Liver (tissue), 8 donors: ENCODE measurements at regions not wholly inside any gene's neighbourhood (a gene's known extent, or its start where the extent isn't known, plus 50 kb on each side); places are given as distances from the start of the nearest gene placed in this dataset.

Source experiments
- DNase-seq: peaks from one replicate; pipeline ENCODE4 v3.0.0-alpha.2; 2017; ENCODE audit warnings: low spot score
- H3K27ac ChIP-seq, 2 donors: one replicate each; pipeline ENCODE4 v1.7.0; 2013; ENCODE audit warnings: inconsistent platforms in 2 of 2, low read length in 2 of 2, control low read depth in 1 of 2, low read depth in 1 of 2, mild to moderate bottlenecking in 1 of 2
- H3K27me3 ChIP-seq, 4 donors: one replicate each; pipeline versions ENCODE4 v1.6.1 to v1.7.0; 2013; ENCODE audit warnings: low read length in 3 of 4, inconsistent platforms in 1 of 4, mild to moderate bottlenecking in 1 of 4, moderate library complexity in 1 of 4; ENCODE audit not compliant: control insufficient read depth in 4 of 4, insufficient read depth in 4 of 4
- H3K36me3 ChIP-seq, 4 donors: one replicate each; pipeline versions ENCODE4 v1.6.1 to v1.7.0; 2013; ENCODE audit warnings: low read length in 3 of 4, mild to moderate bottlenecking in 3 of 4, low read depth in 1 of 4, moderate library complexity in 1 of 4; ENCODE audit not compliant: control insufficient read depth in 4 of 4, insufficient read depth in 3 of 4
- H3K4me1 ChIP-seq, 4 donors: one replicate each; pipeline versions ENCODE4 v1.6.1 to v1.7.0; 2013; ENCODE audit warnings: low read length in 3 of 4, mild to moderate bottlenecking in 3 of 4, moderate library complexity in 1 of 4; ENCODE audit not compliant: control insufficient read depth in 4 of 4, insufficient read depth in 4 of 4
- H3K4me3 ChIP-seq, 3 donors: one replicate each; pipeline versions ENCODE4 v1.6.1 to v1.7.0; 2013; ENCODE audit warnings: low read length in 3 of 3, control low read depth in 1 of 3, low read depth in 1 of 3, mild to moderate bottlenecking in 1 of 3
- H3K9ac ChIP-seq, 2 donors: one replicate each; pipeline ENCODE4 v1.7.0; 2013; ENCODE audit warnings: low read length in 2 of 2, mild to moderate bottlenecking in 2 of 2, moderate library complexity in 2 of 2, control low read depth in 1 of 2, low read depth in 1 of 2
- H3K9me3 ChIP-seq, 4 donors: one replicate each; pipeline versions ENCODE4 v1.6.1 to v1.7.0; 2013; ENCODE audit warnings: low read length in 3 of 4; ENCODE audit not compliant: control insufficient read depth in 4 of 4
- ATF3 ChIP-seq: IDR thresholded peaks from 2 replicates; pipeline ENCODE4 v1.6.1; 2016; ENCODE audit warnings: antibody characterized with exemption
- CTCF ChIP-seq: fragments of 150-350 bp; IDR thresholded peaks from 2 replicates; pipeline ENCODE4 v1.5.1; 2017; ENCODE audit warnings: improper control_type of control experiment, low read depth, low read length; ENCODE audit not compliant: missing input control
- FOXA1 ChIP-seq: IDR thresholded peaks from 2 replicates; pipeline ENCODE4 v1.6.1; 2016; ENCODE audit warnings: antibody characterized with exemption
- FOXA2 ChIP-seq: IDR thresholded peaks from 2 replicates; pipeline ENCODE4 v1.6.1; 2016; ENCODE audit warnings: antibody characterized with exemption
- GABPA ChIP-seq, 2 donors: IDR thresholded peaks in 1 of 2; conservative IDR thresholded peaks in 1 of 2; 2 replicates each; pipeline ENCODE4 v1.6.1; 2016; ENCODE audit warnings: antibody characterized with exemption in 2 of 2, mild to moderate bottlenecking in 1 of 2, moderate library complexity in 1 of 2
- HNF4A ChIP-seq, 2 donors: conservative IDR thresholded peaks; 2 replicates each; pipeline ENCODE4 v1.6.1; 2016; ENCODE audit warnings: antibody characterized with exemption in 2 of 2, mild to moderate bottlenecking in 2 of 2
- HNF4G ChIP-seq: IDR thresholded peaks from 2 replicates; pipeline ENCODE4 v1.6.1; 2016; ENCODE audit warnings: antibody characterized with exemption
- JUND ChIP-seq, 2 donors: IDR thresholded peaks; 2 replicates each; pipeline ENCODE4 v1.6.1; 2016; ENCODE audit warnings: antibody characterized with exemption in 2 of 2
- NR2F2 ChIP-seq: IDR thresholded peaks from 2 replicates; pipeline ENCODE4 v1.6.1; 2016; ENCODE audit warnings: antibody characterized with exemption
- RAD21 ChIP-seq, 2 donors: IDR thresholded peaks; 2 replicates each; pipeline ENCODE4 v1.6.1; 2016; ENCODE audit warnings: antibody characterized with exemption in 2 of 2, mild to moderate bottlenecking in 2 of 2
- REST ChIP-seq: IDR thresholded peaks from 2 replicates; pipeline ENCODE4 v1.6.1; 2016; ENCODE audit warnings: antibody characterized with exemption, mild to moderate bottlenecking
- RXRA ChIP-seq, 2 donors: IDR thresholded peaks; 2 replicates each; pipeline ENCODE4 v1.6.1; 2017 to 2018; ENCODE audit warnings: antibody characterized with exemption in 2 of 2, mild to moderate bottlenecking in 1 of 2
- SP1 ChIP-seq: IDR thresholded peaks from 2 replicates; pipeline ENCODE4 v1.6.1; 2018; ENCODE audit warnings: antibody characterized with exemption, mild to moderate bottlenecking
- TAF1 ChIP-seq: conservative IDR thresholded peaks from 2 replicates; pipeline ENCODE4 v1.6.1; 2016; ENCODE audit warnings: antibody characterized with exemption, mild to moderate bottlenecking
- WGBS: extraction: QIAGEN DNeasy Blood & Tissue Kit; methylation state at CpG from one replicate; pipeline ENCODE4 v1.1.7; 2013; 5-methylcytosine and 5-hydroxymethylcytosine counted together
- donor health status: healthy.
- donor health status: healthy.
- donor health status: healthy.
- donor health status: healthy.
- donor health status: healthy.

- TF ChIP-seq GABPA (IDR thresholded peaks at IDR 0.05 in 1 of 2, conservative IDR thresholded peaks at IDR 0.05 in 1 of 2): no peak
Measured at GRCh38 chr5:18792145-18792544, 1157.9 kb downstream of the TAF11L14 start (continued).

GRCh38 chr5:18797222-18797621, 1163.0 kb downstream of the TAF11L14 start:
- TF ChIP-seq SP1 (no peak), HNF4A (conservative IDR thresholded peaks at IDR 0.05) (no peak), NR2F2 (no peak), TAF1 (no peak), GABPA (IDR thresholded peaks at IDR 0.05 in 1 of 2, conservative IDR thresholded peaks at IDR 0.05 in 1 of 2) (no peak), JUND (IDR thresholded peaks at IDR 0.05) (no peak), RXRA (IDR thresholded peaks at IDR 0.05) (no peak)
- DNase-seq: no peak
- H3K9ac ChIP-seq: no peak overlapping the region
- H3K9me3 ChIP-seq: no peaks in the 10 kb centered on the region
- no peaks in the 10 kb centered on the region for H3K36me3 ChIP-seq
- H3K27me3 ChIP-seq: peaks cover 0 to 4% (median 0%) of the 10 kb centered on the region in 4 donors
- H3K4me3 ChIP-seq: no peak overlapping the region
- H3K4me1 ChIP-seq: no peaks in the 10 kb centered on the region
- no peak overlapping the region for H3K27ac ChIP-seq
- 34% methylated on average over 5 of the region's 5 CpGs for WGBS

- Histone ChIP-seq H3K9ac (no peak overlapping the region), H3K4me1 (no peaks in the 10 kb centered on the region)
Measured at GRCh38 chr5:18798058-18798457, 1163.8 kb downstream of the TAF11L14 start.

GRCh38 chr5:18799482-18800128, 1165.3 kb downstream of the TAF11L14 start:
- H3K9me3 ChIP-seq: no peaks in the 10 kb centered on the region
- no peak overlapping the region for H3K27ac ChIP-seq
- 54% methylated on average over 6 of the region's 6 CpGs for WGBS
- TF ChIP-seq SP1 (no peak), RXRA (IDR thresholded peaks at IDR 0.05) (no peak), FOXA2 (no peak), HNF4G (no peak), RAD21 (IDR thresholded peaks at IDR 0.05) (no peak), HNF4A (conservative IDR thresholded peaks at IDR 0.05) (no peak), CTCF (no peak), FOXA1 (no peak), REST (no peak), NR2F2 (no peak)

More at GRCh38 chr5:18798058-18798457, 1163.8 kb downstream of the TAF11L14 start:
- Histone ChIP-seq H3K9me3 (no peaks in the 10 kb centered on the region), H3K36me3 (no peaks in the 10 kb centered on the region), H3K27ac (no peak overlapping the region), H3K4me3 (no peak overlapping the region), H3K27me3 (peaks cover 0 to 4% (median 0%) of the 10 kb centered on the region in 4 donors)
- TF ChIP-seq CTCF (no peak), ATF3 (no peak), NR2F2 (no peak), GABPA (IDR thresholded peaks at IDR 0.05 in 1 of 2, conservative IDR thresholded peaks at IDR 0.05 in 1 of 2) (no peak)
- WGBS: 44% methylated on average over 3 of the region's 3 CpGs
- no peak for DNase-seq

More at GRCh38 chr5:18799482-18800128, 1165.3 kb downstream of the TAF11L14 start:
- H3K9ac ChIP-seq: no peak overlapping the region
- peaks cover 0 to 4% (median 0%) of the 10 kb centered on the region in 4 donors for H3K27me3 ChIP-seq
- no peak overlapping the region for H3K4me3 ChIP-seq
- no peaks in the 10 kb centered on the region for H3K4me1 ChIP-seq
- H3K36me3 ChIP-seq: no peaks in the 10 kb centered on the region
- DNase-seq: no peak
